Liver (tissue), 7 donors: ENCODE measurements at regions not wholly inside any gene's neighbourhood (a gene's known extent, or its start where the extent isn't known, plus 50 kb on each side); places are given as distances from the start of the nearest gene placed in this dataset.

ENCODE experiments used
- DNase-seq: peaks from one replicate; pipeline ENCODE4 v3.0.0-alpha.2; 2017; ENCODE audit warnings: low spot score
- H3K27ac ChIP-seq, 2 donors: one replicate each; pipeline ENCODE4 v1.7.0; 2013; ENCODE audit warnings: inconsistent platforms in 2 of 2, low read length in 2 of 2, control low read depth in 1 of 2, low read depth in 1 of 2, mild to moderate bottlenecking in 1 of 2
- H3K27me3 ChIP-seq, 4 donors: one replicate each; pipeline versions ENCODE4 v1.6.1 to v1.7.0; 2013; ENCODE audit warnings: low read length in 3 of 4, inconsistent platforms in 1 of 4, mild to moderate bottlenecking in 1 of 4, moderate library complexity in 1 of 4; ENCODE audit not compliant: control insufficient read depth in 4 of 4, insufficient read depth in 4 of 4
- H3K36me3 ChIP-seq, 4 donors: one replicate each; pipeline versions ENCODE4 v1.6.1 to v1.7.0; 2013; ENCODE audit warnings: low read length in 3 of 4, mild to moderate bottlenecking in 3 of 4, low read depth in 1 of 4, moderate library complexity in 1 of 4; ENCODE audit not compliant: control insufficient read depth in 4 of 4, insufficient read depth in 3 of 4
- H3K4me1 ChIP-seq, 4 donors: one replicate each; pipeline versions ENCODE4 v1.6.1 to v1.7.0; 2013; ENCODE audit warnings: low read length in 3 of 4, mild to moderate bottlenecking in 3 of 4, moderate library complexity in 1 of 4; ENCODE audit not compliant: control insufficient read depth in 4 of 4, insufficient read depth in 4 of 4
- H3K4me3 ChIP-seq, 3 donors: one replicate each; pipeline versions ENCODE4 v1.6.1 to v1.7.0; 2013; ENCODE audit warnings: low read length in 3 of 3, control low read depth in 1 of 3, low read depth in 1 of 3, mild to moderate bottlenecking in 1 of 3
- H3K9ac ChIP-seq, 2 donors: one replicate each; pipeline ENCODE4 v1.7.0; 2013; ENCODE audit warnings: low read length in 2 of 2, mild to moderate bottlenecking in 2 of 2, moderate library complexity in 2 of 2, control low read depth in 1 of 2, low read depth in 1 of 2
- H3K9me3 ChIP-seq, 4 donors: one replicate each; pipeline versions ENCODE4 v1.6.1 to v1.7.0; 2013; ENCODE audit warnings: low read length in 3 of 4; ENCODE audit not compliant: control insufficient read depth in 4 of 4
- EGR1 ChIP-seq, 2 donors: IDR thresholded peaks; 2 replicates each; pipeline ENCODE4 v1.6.1; 2016 to 2018; ENCODE audit warnings: antibody characterized with exemption in 2 of 2, low read depth in 2 of 2
- FOXA1 ChIP-seq: IDR thresholded peaks from 2 replicates; pipeline ENCODE4 v1.6.1; 2016; ENCODE audit warnings: antibody characterized with exemption
- GABPA ChIP-seq, 2 donors: IDR thresholded peaks in 1 of 2; conservative IDR thresholded peaks in 1 of 2; 2 replicates each; pipeline ENCODE4 v1.6.1; 2016; ENCODE audit warnings: antibody characterized with exemption in 2 of 2, mild to moderate bottlenecking in 1 of 2, moderate library complexity in 1 of 2
- HNF4A ChIP-seq, 2 donors: conservative IDR thresholded peaks; 2 replicates each; pipeline ENCODE4 v1.6.1; 2016; ENCODE audit warnings: antibody characterized with exemption in 2 of 2, mild to moderate bottlenecking in 2 of 2
- HNF4G ChIP-seq: IDR thresholded peaks from 2 replicates; pipeline ENCODE4 v1.6.1; 2016; ENCODE audit warnings: antibody characterized with exemption
- JUND ChIP-seq, 2 donors: IDR thresholded peaks; 2 replicates each; pipeline ENCODE4 v1.6.1; 2016; ENCODE audit warnings: antibody characterized with exemption in 2 of 2
- NR2F2 ChIP-seq: IDR thresholded peaks from 2 replicates; pipeline ENCODE4 v1.6.1; 2016; ENCODE audit warnings: antibody characterized with exemption
- RXRA ChIP-seq, 2 donors: IDR thresholded peaks; 2 replicates each; pipeline ENCODE4 v1.6.1; 2017 to 2018; ENCODE audit warnings: antibody characterized with exemption in 2 of 2, mild to moderate bottlenecking in 1 of 2
- SP1 ChIP-seq: IDR thresholded peaks from 2 replicates; pipeline ENCODE4 v1.6.1; 2018; ENCODE audit warnings: antibody characterized with exemption, mild to moderate bottlenecking
- TAF1 ChIP-seq: conservative IDR thresholded peaks from 2 replicates; pipeline ENCODE4 v1.6.1; 2016; ENCODE audit warnings: antibody characterized with exemption, mild to moderate bottlenecking
- YY1 ChIP-seq: IDR thresholded peaks from 2 replicates; pipeline ENCODE4 v1.6.1; 2016; ENCODE audit warnings: antibody characterized with exemption, mild to moderate bottlenecking
- TF ChIP-seq, protein P1 (sequence below): IDR thresholded peaks from 2 replicates; pipeline ENCODE4 v1.6.1; 2016; ENCODE audit warnings: antibody characterized with exemption
- TF ChIP-seq, protein P2 (sequence below): IDR thresholded peaks from 2 replicates; pipeline ENCODE4 v1.6.1; 2016; ENCODE audit warnings: antibody characterized with exemption, mild to moderate bottlenecking
- TF ChIP-seq, protein P3 (sequence below): IDR thresholded peaks from 2 replicates; pipeline ENCODE4 v1.6.1; 2016; ENCODE audit warnings: antibody characterized with exemption
- TF ChIP-seq, protein P4 (sequence below): fragments of 150-350 bp; IDR thresholded peaks from 2 replicates; pipeline ENCODE4 v1.5.1; 2017; ENCODE audit warnings: improper control_type of control experiment, low read depth, low read length; ENCODE audit not compliant: missing input control
- TF ChIP-seq, protein P5 (sequence below): IDR thresholded peaks from 2 replicates; pipeline ENCODE4 v1.6.1; 2016; ENCODE audit warnings: antibody characterized with exemption
- donor health status: healthy.
- donor health status: healthy.
- donor health status: healthy.
- donor health status: healthy.

DNA sequence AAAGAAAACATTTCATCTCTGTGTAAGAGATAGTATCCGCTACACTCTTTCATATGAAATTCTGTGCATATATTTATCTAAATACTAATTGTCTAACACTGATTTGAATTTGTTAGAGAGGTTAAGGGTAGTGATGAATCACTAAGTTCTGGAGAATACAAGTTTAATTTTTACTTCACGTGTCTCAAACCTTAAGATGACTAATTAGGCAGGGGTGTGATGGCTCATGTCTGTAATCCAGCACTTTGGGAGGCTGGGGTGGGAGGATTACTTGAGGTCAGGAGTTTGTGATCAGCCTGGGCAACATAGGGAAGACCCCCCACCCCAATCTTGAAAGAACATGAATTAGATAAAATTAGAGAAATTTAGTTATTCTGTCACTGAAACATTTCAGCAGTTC lies 2241.9 kb downstream of the PCDH7 start (continued):
- TF ChIP-seq, protein P1, sequence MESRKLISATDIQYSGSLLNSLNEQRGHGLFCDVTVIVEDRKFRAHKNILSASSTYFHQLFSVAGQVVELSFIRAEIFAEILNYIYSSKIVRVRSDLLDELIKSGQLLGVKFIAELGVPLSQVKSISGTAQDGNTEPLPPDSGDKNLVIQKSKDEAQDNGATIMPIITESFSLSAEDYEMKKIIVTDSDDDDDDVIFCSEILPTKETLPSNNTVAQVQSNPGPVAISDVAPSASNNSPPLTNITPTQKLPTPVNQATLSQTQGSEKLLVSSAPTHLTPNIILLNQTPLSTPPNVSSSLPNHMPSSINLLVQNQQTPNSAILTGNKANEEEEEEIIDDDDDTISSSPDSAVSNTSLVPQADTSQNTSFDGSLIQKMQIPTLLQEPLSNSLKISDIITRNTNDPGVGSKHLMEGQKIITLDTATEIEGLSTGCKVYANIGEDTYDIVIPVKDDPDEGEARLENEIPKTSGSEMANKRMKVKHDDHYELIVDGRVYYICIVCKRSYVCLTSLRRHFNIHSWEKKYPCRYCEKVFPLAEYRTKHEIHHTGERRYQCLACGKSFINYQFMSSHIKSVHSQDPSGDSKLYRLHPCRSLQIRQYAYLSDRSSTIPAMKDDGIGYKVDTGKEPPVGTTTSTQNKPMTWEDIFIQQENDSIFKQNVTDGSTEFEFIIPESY = no peak
- no peak for TF ChIP-seq NR2F2
- no peak for TF ChIP-seq EGR1 (IDR thresholded peaks at IDR 0.05; ENCODE audit: low read depth in 2 of 2)
- no peak for TF ChIP-seq SP1
- TF ChIP-seq HNF4A (conservative IDR thresholded peaks at IDR 0.05) = no peak
- TF ChIP-seq TAF1 = no peak
- TF ChIP-seq RXRA (IDR thresholded peaks at IDR 0.05) = no peak

DNA sequence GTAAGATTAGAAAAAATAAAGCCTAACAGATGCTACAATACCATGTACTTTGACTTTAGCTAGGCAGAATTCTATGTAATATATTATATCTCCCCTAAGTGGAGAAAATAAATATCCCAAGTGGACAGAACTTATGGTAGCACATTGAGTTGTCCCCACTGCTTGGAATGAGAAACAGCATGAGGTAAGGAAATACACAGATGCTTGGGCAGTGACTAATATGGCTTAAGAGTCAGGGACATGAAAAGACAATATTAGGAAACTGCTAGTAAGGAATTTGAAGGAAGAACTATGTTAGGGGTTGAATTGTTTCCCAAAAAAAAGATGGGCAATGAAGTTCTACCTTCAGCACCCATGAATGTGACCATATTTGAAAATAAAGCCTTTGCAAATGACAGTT lies 2265.1 kb downstream of the PCDH7 start:
- TF ChIP-seq, protein P1 = no peak
- TF ChIP-seq FOXA1 (no peak), YY1 (no peak), HNF4G (no peak), HNF4A (conservative IDR thresholded peaks at IDR 0.05) (no peak), NR2F2 (no peak), EGR1 (IDR thresholded peaks at IDR 0.05; ENCODE audit: low read depth in 2 of 2) (no peak), GABPA (IDR thresholded peaks at IDR 0.05 in 1 of 2, conservative IDR thresholded peaks at IDR 0.05 in 1 of 2) (no peak), JUND (IDR thresholded peaks at IDR 0.05) (no peak), SP1 (no peak), TAF1 (no peak)
- TF ChIP-seq, protein P2, sequence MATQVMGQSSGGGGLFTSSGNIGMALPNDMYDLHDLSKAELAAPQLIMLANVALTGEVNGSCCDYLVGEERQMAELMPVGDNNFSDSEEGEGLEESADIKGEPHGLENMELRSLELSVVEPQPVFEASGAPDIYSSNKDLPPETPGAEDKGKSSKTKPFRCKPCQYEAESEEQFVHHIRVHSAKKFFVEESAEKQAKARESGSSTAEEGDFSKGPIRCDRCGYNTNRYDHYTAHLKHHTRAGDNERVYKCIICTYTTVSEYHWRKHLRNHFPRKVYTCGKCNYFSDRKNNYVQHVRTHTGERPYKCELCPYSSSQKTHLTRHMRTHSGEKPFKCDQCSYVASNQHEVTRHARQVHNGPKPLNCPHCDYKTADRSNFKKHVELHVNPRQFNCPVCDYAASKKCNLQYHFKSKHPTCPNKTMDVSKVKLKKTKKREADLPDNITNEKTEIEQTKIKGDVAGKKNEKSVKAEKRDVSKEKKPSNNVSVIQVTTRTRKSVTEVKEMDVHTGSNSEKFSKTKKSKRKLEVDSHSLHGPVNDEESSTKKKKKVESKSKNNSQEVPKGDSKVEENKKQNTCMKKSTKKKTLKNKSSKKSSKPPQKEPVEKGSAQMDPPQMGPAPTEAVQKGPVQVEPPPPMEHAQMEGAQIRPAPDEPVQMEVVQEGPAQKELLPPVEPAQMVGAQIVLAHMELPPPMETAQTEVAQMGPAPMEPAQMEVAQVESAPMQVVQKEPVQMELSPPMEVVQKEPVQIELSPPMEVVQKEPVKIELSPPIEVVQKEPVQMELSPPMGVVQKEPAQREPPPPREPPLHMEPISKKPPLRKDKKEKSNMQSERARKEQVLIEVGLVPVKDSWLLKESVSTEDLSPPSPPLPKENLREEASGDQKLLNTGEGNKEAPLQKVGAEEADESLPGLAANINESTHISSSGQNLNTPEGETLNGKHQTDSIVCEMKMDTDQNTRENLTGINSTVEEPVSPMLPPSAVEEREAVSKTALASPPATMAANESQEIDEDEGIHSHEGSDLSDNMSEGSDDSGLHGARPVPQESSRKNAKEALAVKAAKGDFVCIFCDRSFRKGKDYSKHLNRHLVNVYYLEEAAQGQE = no peak
- TF ChIP-seq, protein P3, sequence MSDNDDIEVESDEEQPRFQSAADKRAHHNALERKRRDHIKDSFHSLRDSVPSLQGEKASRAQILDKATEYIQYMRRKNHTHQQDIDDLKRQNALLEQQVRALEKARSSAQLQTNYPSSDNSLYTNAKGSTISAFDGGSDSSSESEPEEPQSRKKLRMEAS = no peak
- TF ChIP-seq, protein P4, sequence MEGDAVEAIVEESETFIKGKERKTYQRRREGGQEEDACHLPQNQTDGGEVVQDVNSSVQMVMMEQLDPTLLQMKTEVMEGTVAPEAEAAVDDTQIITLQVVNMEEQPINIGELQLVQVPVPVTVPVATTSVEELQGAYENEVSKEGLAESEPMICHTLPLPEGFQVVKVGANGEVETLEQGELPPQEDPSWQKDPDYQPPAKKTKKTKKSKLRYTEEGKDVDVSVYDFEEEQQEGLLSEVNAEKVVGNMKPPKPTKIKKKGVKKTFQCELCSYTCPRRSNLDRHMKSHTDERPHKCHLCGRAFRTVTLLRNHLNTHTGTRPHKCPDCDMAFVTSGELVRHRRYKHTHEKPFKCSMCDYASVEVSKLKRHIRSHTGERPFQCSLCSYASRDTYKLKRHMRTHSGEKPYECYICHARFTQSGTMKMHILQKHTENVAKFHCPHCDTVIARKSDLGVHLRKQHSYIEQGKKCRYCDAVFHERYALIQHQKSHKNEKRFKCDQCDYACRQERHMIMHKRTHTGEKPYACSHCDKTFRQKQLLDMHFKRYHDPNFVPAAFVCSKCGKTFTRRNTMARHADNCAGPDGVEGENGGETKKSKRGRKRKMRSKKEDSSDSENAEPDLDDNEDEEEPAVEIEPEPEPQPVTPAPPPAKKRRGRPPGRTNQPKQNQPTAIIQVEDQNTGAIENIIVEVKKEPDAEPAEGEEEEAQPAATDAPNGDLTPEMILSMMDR = no peak
- TF ChIP-seq, protein P5, sequence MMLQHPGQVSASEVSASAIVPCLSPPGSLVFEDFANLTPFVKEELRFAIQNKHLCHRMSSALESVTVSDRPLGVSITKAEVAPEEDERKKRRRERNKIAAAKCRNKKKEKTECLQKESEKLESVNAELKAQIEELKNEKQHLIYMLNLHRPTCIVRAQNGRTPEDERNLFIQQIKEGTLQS = no peak
- no peaks in the 10 kb centered on the region for H3K4me1 ChIP-seq
- H3K9me3 ChIP-seq = no peaks in the 10 kb centered on the region
- no peak overlapping the region for H3K9ac ChIP-seq
- no peak for DNase-seq
- H3K36me3 ChIP-seq = no peaks in the 10 kb centered on the region
- no peak overlapping the region for H3K4me3 ChIP-seq
- no peaks in the 10 kb centered on the region for H3K27me3 ChIP-seq
- no peak overlapping the region for H3K27ac ChIP-seq
